ENCODE measurements at regions not wholly inside any gene's neighbourhood (a gene's known extent, or its start where the extent isn't known, plus 50 kb on each side); places are given as distances from the start of the nearest gene placed in this dataset.

GRCh38 chr4:171430495-171430894 is 382.7 kb upstream of the GALNTL6 start:
- H3K27me3 ChIP-seq (ENCODE audit: control insufficient read depth in 2 of 2, insufficient read depth in 2 of 2, low read length in 2 of 2), result no peaks in the 10 kb centered on the region
- BruUV-seq (replicated peaks), result no TSS peak
- POLR2A ChIA-PET, result no interaction called here
- no peak overlapping the region for H3K9ac ChIP-seq (replicated peaks; ENCODE audit: extremely low read depth, insufficient read depth, low read length)
- H3K79me2 ChIP-seq (ENCODE audit: control insufficient read depth, insufficient read depth, low read length), result no peaks in the 10 kb centered on the region
- no peak overlapping the region for H3K27ac ChIP-seq (ENCODE audit: insufficient read depth, low read depth, low read length)
- intact Hi-C loops (cut with micrococcal nuclease), result no loop called here
- CTCF ChIA-PET, result no interaction called here
- dilution Hi-C loops (cut with MboI; ENCODE audit: extremely low pct_ligation_motif_present, low sequenced_read_pairs), result no loop called here
- no peaks in the 10 kb centered on the region for H3K36me3 ChIP-seq (ENCODE audit: control insufficient read depth in 2 of 2, extremely low read depth in 1 of 2, insufficient read depth in 2 of 2, low read length in 2 of 2)
- H3K4me2 ChIP-seq (ENCODE audit: insufficient read depth, low read length), result no peak overlapping the region
- no peak overlapping the region for H3K4me3 ChIP-seq (replicated peaks in 1 of 3; ENCODE audit: insufficient read depth in 1 of 3, low read depth in 1 of 3, low read length in 3 of 3)
- TF ChIP-seq MAX (IDR thresholded peaks at IDR 0.05; ENCODE audit: insufficient read depth, insufficient read length), result no peak
- TF ChIP-seq JUN (IDR thresholded peaks at IDR 0.05; ENCODE audit: borderline replicate concordance, insufficient read depth, insufficient read length, low read depth), result no peak
- TF ChIP-seq EZH2 (IDR thresholded peaks at IDR 0.05; ENCODE audit: borderline replicate concordance, low read depth, low read length, severe bottlenecking), result no peak
- no peak for TF ChIP-seq GATA2 (IDR thresholded peaks at IDR 0.05; ENCODE audit: insufficient read depth, insufficient read length, low read depth, low read length)
- TF ChIP-seq MYC (IDR thresholded peaks at IDR 0.05; ENCODE audit: low read depth, low read length), result no peak
- TF ChIP-seq POLR2A (IDR thresholded peaks at IDR 0.05; ENCODE audit: low read depth, low read length), result no peak
- no peak for TF ChIP-seq POLR2AphosphoS5 (IDR thresholded peaks at IDR 0.05; ENCODE audit: insufficient read depth, low read depth, low read length)
- TF ChIP-seq, protein P1, sequence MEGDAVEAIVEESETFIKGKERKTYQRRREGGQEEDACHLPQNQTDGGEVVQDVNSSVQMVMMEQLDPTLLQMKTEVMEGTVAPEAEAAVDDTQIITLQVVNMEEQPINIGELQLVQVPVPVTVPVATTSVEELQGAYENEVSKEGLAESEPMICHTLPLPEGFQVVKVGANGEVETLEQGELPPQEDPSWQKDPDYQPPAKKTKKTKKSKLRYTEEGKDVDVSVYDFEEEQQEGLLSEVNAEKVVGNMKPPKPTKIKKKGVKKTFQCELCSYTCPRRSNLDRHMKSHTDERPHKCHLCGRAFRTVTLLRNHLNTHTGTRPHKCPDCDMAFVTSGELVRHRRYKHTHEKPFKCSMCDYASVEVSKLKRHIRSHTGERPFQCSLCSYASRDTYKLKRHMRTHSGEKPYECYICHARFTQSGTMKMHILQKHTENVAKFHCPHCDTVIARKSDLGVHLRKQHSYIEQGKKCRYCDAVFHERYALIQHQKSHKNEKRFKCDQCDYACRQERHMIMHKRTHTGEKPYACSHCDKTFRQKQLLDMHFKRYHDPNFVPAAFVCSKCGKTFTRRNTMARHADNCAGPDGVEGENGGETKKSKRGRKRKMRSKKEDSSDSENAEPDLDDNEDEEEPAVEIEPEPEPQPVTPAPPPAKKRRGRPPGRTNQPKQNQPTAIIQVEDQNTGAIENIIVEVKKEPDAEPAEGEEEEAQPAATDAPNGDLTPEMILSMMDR (IDR thresholded peaks at IDR 0.05; ENCODE audit: extremely low read depth in 1 of 2, insufficient read depth in 1 of 2, low read depth in 1 of 2, low read length in 2 of 2), result no peak
- no peak for TF ChIP-seq FOS (IDR thresholded peaks at IDR 0.05; ENCODE audit: borderline replicate concordance, insufficient read depth, low read length)
- no peaks in the 10 kb centered on the region for H3K9me1 ChIP-seq (replicated peaks; ENCODE audit: control insufficient read depth, extremely low read depth, insufficient read depth, low read length)
- no peaks in the 10 kb centered on the region for H3K4me1 ChIP-seq (ENCODE audit: control insufficient read depth, extremely low read depth, insufficient read depth, low read length)
- FAIRE-seq (no peak), DNase-seq (ENCODE audit: low read depth, low spot score) (no peak)
- peaks cover 3% of the 10 kb centered on the region for H3K9me3 ChIP-seq (replicated peaks; ENCODE audit: control insufficient read depth, insufficient read depth, low read length)
- no peak overlapping the region for H2AFZ ChIP-seq (ENCODE audit: low read depth, low read length)
- H4K20me1 ChIP-seq (replicated peaks; ENCODE audit: control insufficient read depth, extremely low read depth, insufficient read depth, low read length), result no peaks in the 10 kb centered on the region
